NCI-H748 treated with DMSO at 0.1 percent for 48 hours (cell line): ENCODE measurements at regions not wholly inside any gene's neighbourhood (a gene's known extent, or its start where the extent isn't known, plus 50 kb on each side); places are given as distances from the start of the nearest gene placed in this dataset.

Source experiments
- DNase-seq: peaks from one replicate; lab custom pipeline; 2025; lab: John Stamatoyannopoulos, UW

DNA sequence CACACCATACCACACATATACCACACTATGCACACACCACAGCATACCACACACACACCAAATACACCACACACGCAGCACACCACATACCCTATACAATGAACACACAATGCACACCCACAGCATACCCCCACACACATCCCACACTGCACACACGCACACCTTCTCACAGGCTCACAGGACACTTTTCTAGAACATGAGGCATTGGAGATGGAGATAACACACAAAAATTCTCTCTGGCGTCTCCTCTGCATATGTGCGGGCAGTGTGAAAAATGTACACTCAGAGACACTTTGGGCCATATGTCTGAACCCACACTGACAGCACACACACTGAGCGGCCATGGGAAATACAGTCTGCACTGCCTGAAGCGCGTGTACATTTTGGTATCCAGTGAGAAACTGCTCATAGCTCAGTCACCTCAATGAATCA is 278.1 kb downstream of the GADD45G start:
- no peak for DNase-seq

- no peak for DNase-seq
Measured at GRCh38 chr9:89883401-89884341, 278.9 kb downstream of the GADD45G start.

DNA sequence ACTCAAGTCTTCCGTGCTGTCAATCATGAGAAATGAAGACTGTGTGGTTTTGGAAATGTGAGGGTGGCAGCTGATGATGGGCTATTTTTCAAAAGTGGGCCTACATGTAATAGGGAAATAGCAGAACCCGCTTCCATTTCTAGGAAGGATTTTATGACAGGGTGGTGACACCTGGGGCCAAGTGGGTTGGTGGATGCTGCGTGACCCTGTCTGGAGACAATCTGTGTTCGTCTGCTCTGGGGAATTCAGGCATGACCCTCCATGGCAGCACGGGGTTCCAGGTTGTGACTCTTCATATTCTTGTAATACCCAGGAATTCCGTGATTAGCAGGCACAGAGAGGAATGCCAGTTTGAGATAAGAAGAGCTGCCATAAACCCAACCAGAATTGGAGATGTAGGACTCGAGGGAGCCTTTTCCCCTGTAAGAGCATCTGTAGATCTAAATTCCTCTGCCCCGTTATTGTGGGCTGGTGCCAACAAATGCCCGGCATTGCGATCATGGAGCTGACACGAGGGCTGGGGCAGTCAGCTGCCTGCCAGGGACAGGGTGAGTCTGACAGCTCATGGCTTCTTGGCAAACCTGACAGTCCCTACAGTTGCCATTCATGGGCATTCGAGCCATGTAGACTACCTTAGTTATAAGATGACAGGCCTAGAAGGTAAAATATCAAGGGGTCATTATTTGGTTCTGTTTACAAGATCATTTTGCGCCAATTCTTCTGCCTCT is 279.7 kb downstream of the GADD45G start:
- no peak for DNase-seq

- DNase-seq: no peak
Measured at GRCh38 chr9:89885156-89885555, 280.3 kb downstream of the GADD45G start.

DNA sequence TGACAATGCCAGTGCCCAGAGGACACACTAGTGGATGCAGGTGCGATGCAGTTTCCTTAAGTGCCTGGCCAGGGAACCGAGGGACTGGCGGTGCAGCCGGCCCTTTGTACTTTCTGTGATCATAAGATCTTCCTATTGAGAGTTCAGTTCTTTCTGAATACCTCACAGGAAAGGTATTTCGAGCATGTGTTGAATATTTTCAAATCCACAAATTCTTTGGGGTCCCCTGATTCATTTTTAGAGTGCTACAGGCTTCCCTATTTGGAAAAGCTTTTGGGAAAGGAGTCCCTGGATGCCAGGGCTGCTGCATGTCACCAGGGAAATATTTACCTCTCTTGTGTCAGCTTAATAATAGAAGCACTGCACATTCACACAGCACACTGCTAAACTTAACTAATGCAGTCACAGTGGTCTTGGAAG is 281.5 kb downstream of the GADD45G start:
- no peak for DNase-seq

- DNase-seq: no peak
Measured at GRCh38 chr9:89887286-89887685, 282.5 kb downstream of the GADD45G start.

DNA sequence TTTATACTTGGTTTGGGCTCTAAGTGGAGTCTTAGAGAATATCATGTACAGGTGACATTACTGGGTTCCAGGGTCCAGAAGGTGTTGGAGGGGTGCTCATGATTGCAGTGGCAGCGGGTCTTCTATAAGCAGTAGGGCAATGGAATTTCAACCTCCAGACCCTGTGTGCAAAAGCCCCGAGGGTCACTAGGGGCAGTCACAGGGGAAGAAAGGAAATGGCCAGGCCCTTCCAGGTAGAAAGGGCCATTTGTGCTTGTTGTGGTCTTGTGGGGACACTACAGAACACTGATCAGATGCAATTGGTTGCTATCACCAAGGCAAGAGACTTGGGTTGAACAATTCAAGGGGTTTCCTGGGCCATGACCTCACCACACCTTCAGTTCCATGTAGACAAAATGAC is 283.4 kb downstream of the GADD45G start:
- DNase-seq: no peak

- DNase-seq: no peak
Measured at GRCh38 chr9:89888677-89889076, 283.9 kb downstream of the GADD45G start.

- no peak for DNase-seq
Measured at GRCh38 chr9:89889865-89890264, 285.1 kb downstream of the GADD45G start.

GRCh38 chr9:89890326-89890980 is 285.6 kb downstream of the GADD45G start:
- no peak for DNase-seq

GRCh38 chr9:89891221-89891590 is 286.4 kb downstream of the GADD45G start:
- no peak for DNase-seq

DNA sequence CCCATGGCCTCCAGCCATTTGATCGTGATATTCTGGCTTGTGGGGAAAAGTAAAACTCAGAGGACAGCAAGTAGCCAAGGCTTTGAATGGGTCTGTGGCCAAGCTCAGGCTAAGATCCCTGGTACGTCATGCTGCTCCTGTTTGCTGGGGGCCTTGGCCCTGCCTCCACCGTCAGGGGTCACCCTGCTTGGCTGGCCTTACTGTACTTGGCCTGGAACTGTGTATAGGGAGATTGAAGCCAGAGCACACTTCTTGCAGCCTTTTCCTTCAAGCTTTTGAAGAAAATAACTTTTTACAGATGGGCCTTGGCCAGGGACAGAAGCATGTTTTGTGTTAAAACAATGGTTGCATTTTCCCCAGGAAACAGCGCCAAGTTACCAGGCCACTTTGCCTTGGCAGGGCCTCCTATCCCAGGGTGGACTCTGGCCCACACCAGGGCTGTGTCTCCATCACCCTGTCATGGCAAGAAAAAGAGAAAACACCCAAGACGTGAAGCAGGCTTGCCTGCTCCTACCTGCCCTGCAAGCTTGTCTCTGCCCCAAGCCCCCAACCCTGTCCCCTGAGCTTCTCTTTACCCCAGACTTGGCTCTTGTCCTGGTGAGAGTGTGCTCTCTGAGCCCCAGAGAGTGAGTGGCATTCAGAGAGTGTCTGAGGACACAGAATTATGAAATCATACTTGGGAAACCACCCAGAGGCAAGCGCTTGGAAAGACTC is 286.9 kb downstream of the GADD45G start:
- DNase-seq: no peak

- DNase-seq: no peak
Measured at GRCh38 chr9:89892920-89893319, 288.1 kb downstream of the GADD45G start.

DNA sequence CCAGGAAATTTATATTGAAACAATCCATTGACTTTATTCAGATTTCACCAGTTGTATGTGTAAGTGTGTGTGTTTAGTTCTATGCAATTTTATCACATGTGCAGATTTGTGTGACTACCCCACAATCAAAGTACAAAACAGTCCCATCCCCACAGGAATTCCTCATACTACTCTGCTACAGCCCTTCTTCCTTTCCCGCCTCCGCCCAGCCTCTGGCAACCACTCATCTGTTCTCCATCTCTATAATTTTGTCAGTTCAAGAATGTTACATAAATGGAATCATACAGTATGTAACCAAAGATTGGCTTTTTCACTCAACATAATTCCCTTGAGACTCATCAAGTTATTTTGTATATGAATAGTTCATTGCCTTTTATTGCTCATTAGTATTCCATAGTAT is 289.1 kb downstream of the GADD45G start:
- DNase-seq: no peak

DNA sequence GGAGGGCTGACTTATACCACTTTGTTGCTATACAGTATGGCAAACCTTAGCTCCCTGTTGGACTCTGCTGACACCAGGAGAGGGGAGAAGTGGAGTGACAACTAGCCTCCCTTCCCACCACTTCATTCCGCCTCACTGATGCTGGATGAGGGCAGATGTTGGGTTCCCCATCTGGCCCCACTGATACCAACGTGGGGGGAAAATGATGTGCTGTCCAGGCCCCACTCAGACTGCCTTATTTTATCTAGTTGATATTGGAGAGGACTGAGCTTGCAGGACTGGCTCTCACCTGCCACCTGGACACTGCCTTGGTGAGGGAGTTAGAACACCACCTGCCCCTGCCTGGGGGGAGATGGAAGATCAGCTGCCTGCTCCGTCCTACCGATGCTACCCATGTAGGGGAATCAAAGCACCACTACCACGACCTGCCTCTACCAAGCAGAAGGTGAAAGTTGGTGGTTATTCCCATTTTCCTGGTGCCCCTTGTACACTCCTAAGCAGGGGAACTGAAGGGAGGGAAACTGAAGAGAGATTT is 292.1 kb downstream of the GADD45G start:
- DNase-seq: no peak

GRCh38 chr9:89899573-89899972 is 294.8 kb downstream of the GADD45G start:
- DNase-seq: no peak

- DNase-seq: no peak
Measured at GRCh38 chr9:89901920-89902319, 297.1 kb downstream of the GADD45G start.

GRCh38 chr9:89902450-89903140 is 297.8 kb downstream of the GADD45G start:
- no peak for DNase-seq

DNA sequence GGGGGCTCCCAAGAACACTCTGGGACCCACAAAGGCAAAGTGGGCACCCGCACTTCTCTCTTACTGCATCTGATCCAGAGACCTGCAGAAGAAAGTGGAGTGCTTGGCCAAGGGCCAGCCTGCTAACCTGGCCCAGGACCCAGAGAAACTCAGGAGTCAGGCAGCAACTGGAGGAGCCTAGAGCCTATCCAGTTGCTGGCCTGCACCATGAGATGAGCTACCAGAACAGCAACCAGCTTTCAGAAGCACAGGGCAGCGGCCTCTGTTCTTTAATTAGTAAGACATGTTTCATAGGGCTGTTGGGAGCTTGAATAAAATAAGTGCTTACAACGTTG is 298.3 kb downstream of the GADD45G start:
- no peak for DNase-seq

GRCh38 chr9:89905606-89906338 is 301.0 kb downstream of the GADD45G start:
- no peak for DNase-seq
